Activated gamma-delta T cell treated with anti-CD3 and anti-CD28 coated beads, Interleukin-2, amount 50 U/mL, for 16 hours (primary cell): ENCODE measurements at regions not wholly inside any gene's neighbourhood (a gene's known extent, or its start where the extent isn't known, plus 50 kb on each side); places are given as distances from the start of the nearest gene placed in this dataset.

Experiments used
- DNase-seq: peaks from one replicate; pipeline ENCODE4 v3.0.0-alpha.2; 2020; ENCODE audit warnings: low read depth

GRCh38 chr7:22624781-22625180 is 102.2 kb upstream of the IL6 start:
- no peak for DNase-seq

- DNase-seq = no peak
These were observed 104.7 kb upstream of the IL6 start for GRCh38 chr7:22622116-22622785.

GRCh38 chr7:22618528-22618927 is 108.5 kb upstream of the IL6 start:
- DNase-seq = no peak

- DNase-seq = no peak
These were observed 109.8 kb upstream of the IL6 start for GRCh38 chr7:22617166-22617565.

- DNase-seq = no peak
These were observed 113.5 kb upstream of the IL6 start for GRCh38 chr7:22613496-22613895.

GRCh38 chr7:22612776-22613175 is 112.8 kb upstream of the STEAP1B start:
- no peak for DNase-seq

GRCh38 chr7:22611758-22612079 is 111.7 kb upstream of the STEAP1B start:
- DNase-seq = no peak

- DNase-seq = no peak
These were observed 111.2 kb upstream of the STEAP1B start for GRCh38 chr7:22610951-22611757.

GRCh38 chr7:22610263-22610662 is 110.3 kb upstream of the STEAP1B start:
- DNase-seq = no peak

- DNase-seq = no peak
These were observed 107.2 kb upstream of the STEAP1B start for GRCh38 chr7:22607180-22607579.

GRCh38 chr7:22604246-22604645 is 104.3 kb upstream of the STEAP1B start:
- no peak for DNase-seq

- no peak for DNase-seq
These were observed 102.0 kb upstream of the STEAP1B start for GRCh38 chr7:22601812-22602565.

GRCh38 chr7:22601408-22601807 is 101.4 kb upstream of the STEAP1B start:
- DNase-seq = no peak

GRCh38 chr7:22601003-22601402 is 101.0 kb upstream of the STEAP1B start:
- DNase-seq = no peak

GRCh38 chr7:22598318-22598920 is 98.4 kb upstream of the STEAP1B start:
- no peak for DNase-seq

- DNase-seq = no peak
These were observed 97.9 kb upstream of the STEAP1B start for GRCh38 chr7:22597844-22598243.

- no peak for DNase-seq
These were observed 96.9 kb upstream of the STEAP1B start for GRCh38 chr7:22596763-22597400.

GRCh38 chr7:22594020-22594419 is 94.0 kb upstream of the STEAP1B start:
- DNase-seq = no peak

GRCh38 chr7:22591271-22591670 is 91.3 kb upstream of the STEAP1B start:
- DNase-seq = no peak

GRCh38 chr7:22589641-22590201 is 89.7 kb upstream of the STEAP1B start:
- no peak for DNase-seq

- no peak for DNase-seq
These were observed 88.4 kb upstream of the STEAP1B start for GRCh38 chr7:22588351-22588750.

- no peak for DNase-seq
These were observed 87.3 kb upstream of the STEAP1B start for GRCh38 chr7:22587322-22587721.
